Liver (tissue), 8 donors: ENCODE measurements at regions not wholly inside any gene's neighbourhood (a gene's known extent, or its start where the extent isn't known, plus 50 kb on each side); places are given as distances from the start of the nearest gene placed in this dataset.
A peak's percentile ranks its signal among the peaks of the same experiment; 100 is the strongest.

Experiments
- DNase-seq: peaks from one replicate; pipeline ENCODE4 v3.0.0-alpha.2; 2017; ENCODE audit warnings: low spot score
- H3K27ac ChIP-seq, 2 donors: one replicate each; pipeline ENCODE4 v1.7.0; 2013; ENCODE audit warnings: inconsistent platforms in 2 of 2, low read length in 2 of 2, control low read depth in 1 of 2, low read depth in 1 of 2, mild to moderate bottlenecking in 1 of 2
- H3K27me3 ChIP-seq, 4 donors: one replicate each; pipeline versions ENCODE4 v1.6.1 to v1.7.0; 2013; ENCODE audit warnings: low read length in 3 of 4, inconsistent platforms in 1 of 4, mild to moderate bottlenecking in 1 of 4, moderate library complexity in 1 of 4; ENCODE audit not compliant: control insufficient read depth in 4 of 4, insufficient read depth in 4 of 4
- H3K36me3 ChIP-seq, 4 donors: one replicate each; pipeline versions ENCODE4 v1.6.1 to v1.7.0; 2013; ENCODE audit warnings: low read length in 3 of 4, mild to moderate bottlenecking in 3 of 4, low read depth in 1 of 4, moderate library complexity in 1 of 4; ENCODE audit not compliant: control insufficient read depth in 4 of 4, insufficient read depth in 3 of 4
- H3K4me1 ChIP-seq, 4 donors: one replicate each; pipeline versions ENCODE4 v1.6.1 to v1.7.0; 2013; ENCODE audit warnings: low read length in 3 of 4, mild to moderate bottlenecking in 3 of 4, moderate library complexity in 1 of 4; ENCODE audit not compliant: control insufficient read depth in 4 of 4, insufficient read depth in 4 of 4
- H3K4me3 ChIP-seq, 3 donors: one replicate each; pipeline versions ENCODE4 v1.6.1 to v1.7.0; 2013; ENCODE audit warnings: low read length in 3 of 3, control low read depth in 1 of 3, low read depth in 1 of 3, mild to moderate bottlenecking in 1 of 3
- H3K9ac ChIP-seq, 2 donors: one replicate each; pipeline ENCODE4 v1.7.0; 2013; ENCODE audit warnings: low read length in 2 of 2, mild to moderate bottlenecking in 2 of 2, moderate library complexity in 2 of 2, control low read depth in 1 of 2, low read depth in 1 of 2
- H3K9me3 ChIP-seq, 4 donors: one replicate each; pipeline versions ENCODE4 v1.6.1 to v1.7.0; 2013; ENCODE audit warnings: low read length in 3 of 4; ENCODE audit not compliant: control insufficient read depth in 4 of 4
- EGR1 ChIP-seq, 2 donors: IDR thresholded peaks; 2 replicates each; pipeline ENCODE4 v1.6.1; 2016 to 2018; ENCODE audit warnings: antibody characterized with exemption in 2 of 2, low read depth in 2 of 2
- FOXA1 ChIP-seq: IDR thresholded peaks from 2 replicates; pipeline ENCODE4 v1.6.1; 2016; ENCODE audit warnings: antibody characterized with exemption
- FOXA2 ChIP-seq: IDR thresholded peaks from 2 replicates; pipeline ENCODE4 v1.6.1; 2016; ENCODE audit warnings: antibody characterized with exemption
- GABPA ChIP-seq, 2 donors: IDR thresholded peaks in 1 of 2; conservative IDR thresholded peaks in 1 of 2; 2 replicates each; pipeline ENCODE4 v1.6.1; 2016; ENCODE audit warnings: antibody characterized with exemption in 2 of 2, mild to moderate bottlenecking in 1 of 2, moderate library complexity in 1 of 2
- HNF4A ChIP-seq, 2 donors: conservative IDR thresholded peaks; 2 replicates each; pipeline ENCODE4 v1.6.1; 2016; ENCODE audit warnings: antibody characterized with exemption in 2 of 2, mild to moderate bottlenecking in 2 of 2
- HNF4G ChIP-seq: IDR thresholded peaks from 2 replicates; pipeline ENCODE4 v1.6.1; 2016; ENCODE audit warnings: antibody characterized with exemption
- JUND ChIP-seq, 2 donors: IDR thresholded peaks; 2 replicates each; pipeline ENCODE4 v1.6.1; 2016; ENCODE audit warnings: antibody characterized with exemption in 2 of 2
- NR2F2 ChIP-seq: IDR thresholded peaks from 2 replicates; pipeline ENCODE4 v1.6.1; 2016; ENCODE audit warnings: antibody characterized with exemption
- RAD21 ChIP-seq, 2 donors: IDR thresholded peaks; 2 replicates each; pipeline ENCODE4 v1.6.1; 2016; ENCODE audit warnings: antibody characterized with exemption in 2 of 2, mild to moderate bottlenecking in 2 of 2
- RXRA ChIP-seq, 2 donors: IDR thresholded peaks; 2 replicates each; pipeline ENCODE4 v1.6.1; 2017 to 2018; ENCODE audit warnings: antibody characterized with exemption in 2 of 2, mild to moderate bottlenecking in 1 of 2
- SP1 ChIP-seq: IDR thresholded peaks from 2 replicates; pipeline ENCODE4 v1.6.1; 2018; ENCODE audit warnings: antibody characterized with exemption, mild to moderate bottlenecking
- TAF1 ChIP-seq: conservative IDR thresholded peaks from 2 replicates; pipeline ENCODE4 v1.6.1; 2016; ENCODE audit warnings: antibody characterized with exemption, mild to moderate bottlenecking
- YY1 ChIP-seq: IDR thresholded peaks from 2 replicates; pipeline ENCODE4 v1.6.1; 2016; ENCODE audit warnings: antibody characterized with exemption, mild to moderate bottlenecking
- WGBS: extraction: QIAGEN DNeasy Blood & Tissue Kit; methylation state at CpG from one replicate; pipeline ENCODE4 v1.1.7; 2013; 5-methylcytosine and 5-hydroxymethylcytosine counted together
- TF ChIP-seq, protein P1 (sequence below): fragments of 150-350 bp; IDR thresholded peaks from 2 replicates; pipeline ENCODE4 v1.5.1; 2017; ENCODE audit warnings: improper control_type of control experiment, low read depth, low read length; ENCODE audit not compliant: missing input control
- TF ChIP-seq, protein P2 (sequence below): IDR thresholded peaks from 2 replicates; pipeline ENCODE4 v1.6.1; 2016; ENCODE audit warnings: antibody characterized with exemption
- TF ChIP-seq, protein P3 (sequence below): IDR thresholded peaks from 2 replicates; pipeline ENCODE4 v1.6.1; 2016; ENCODE audit warnings: antibody characterized with exemption
- TF ChIP-seq, protein P4 (sequence below): IDR thresholded peaks from 2 replicates; pipeline ENCODE4 v1.6.1; 2016; ENCODE audit warnings: antibody characterized with exemption, mild to moderate bottlenecking
- TF ChIP-seq, protein P5 (sequence below): IDR thresholded peaks from 2 replicates; pipeline ENCODE4 v1.6.1; 2016; ENCODE audit warnings: antibody characterized with exemption
- donor health status: healthy.
- donor health status: healthy.
- donor health status: healthy.
- donor health status: healthy.
- donor health status: healthy.

DNA sequence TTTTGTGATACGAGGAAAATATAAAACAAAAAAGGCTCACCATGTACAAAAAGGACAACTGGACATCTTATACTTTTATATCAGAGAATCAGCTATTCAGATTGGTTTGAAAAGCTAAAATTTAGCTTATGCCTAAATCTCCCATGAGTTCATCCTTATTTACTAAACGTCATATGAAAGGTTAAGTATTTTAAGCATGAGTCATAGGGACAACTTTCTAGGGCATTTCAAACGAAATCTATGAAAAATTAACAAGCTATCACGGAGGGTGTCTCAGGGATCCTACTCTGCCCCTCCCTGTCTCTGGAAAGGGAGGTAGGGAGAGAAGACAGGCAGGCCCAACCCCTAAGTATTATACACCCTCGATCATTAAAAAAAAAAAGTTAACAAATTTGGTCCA is 124.1 kb upstream of the LOC128125822 start:
- Histone ChIP-seq H3K9ac (peak overlapping the region in 1 of 2 donors; percentile 44), H3K4me1 (peaks cover 0 to 5% (median 2%) of the 10 kb centered on the region in 4 donors), H3K36me3 (no peaks in the 10 kb centered on the region), H3K4me3 (no peak overlapping the region), H3K9me3 (no peaks in the 10 kb centered on the region), H3K27ac (peak overlapping the region; percentile 59 to 66), H3K27me3 (no peaks in the 10 kb centered on the region)
- WGBS, result 36% methylated on average over 5 of the region's 5 CpGs
- peak; percentile 92 to 96 for TF ChIP-seq JUND (IDR thresholded peaks at IDR 0.05)
- TF ChIP-seq GABPA (IDR thresholded peaks at IDR 0.05 in 1 of 2, conservative IDR thresholded peaks at IDR 0.05 in 1 of 2), result no peak
- TF ChIP-seq HNF4G, result no peak
- no peak for TF ChIP-seq EGR1 (IDR thresholded peaks at IDR 0.05; ENCODE audit: low read depth in 2 of 2)
- TF ChIP-seq, protein P1, sequence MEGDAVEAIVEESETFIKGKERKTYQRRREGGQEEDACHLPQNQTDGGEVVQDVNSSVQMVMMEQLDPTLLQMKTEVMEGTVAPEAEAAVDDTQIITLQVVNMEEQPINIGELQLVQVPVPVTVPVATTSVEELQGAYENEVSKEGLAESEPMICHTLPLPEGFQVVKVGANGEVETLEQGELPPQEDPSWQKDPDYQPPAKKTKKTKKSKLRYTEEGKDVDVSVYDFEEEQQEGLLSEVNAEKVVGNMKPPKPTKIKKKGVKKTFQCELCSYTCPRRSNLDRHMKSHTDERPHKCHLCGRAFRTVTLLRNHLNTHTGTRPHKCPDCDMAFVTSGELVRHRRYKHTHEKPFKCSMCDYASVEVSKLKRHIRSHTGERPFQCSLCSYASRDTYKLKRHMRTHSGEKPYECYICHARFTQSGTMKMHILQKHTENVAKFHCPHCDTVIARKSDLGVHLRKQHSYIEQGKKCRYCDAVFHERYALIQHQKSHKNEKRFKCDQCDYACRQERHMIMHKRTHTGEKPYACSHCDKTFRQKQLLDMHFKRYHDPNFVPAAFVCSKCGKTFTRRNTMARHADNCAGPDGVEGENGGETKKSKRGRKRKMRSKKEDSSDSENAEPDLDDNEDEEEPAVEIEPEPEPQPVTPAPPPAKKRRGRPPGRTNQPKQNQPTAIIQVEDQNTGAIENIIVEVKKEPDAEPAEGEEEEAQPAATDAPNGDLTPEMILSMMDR, result no peak
- TF ChIP-seq FOXA2, result peak; percentile 70
- TF ChIP-seq, protein P2, sequence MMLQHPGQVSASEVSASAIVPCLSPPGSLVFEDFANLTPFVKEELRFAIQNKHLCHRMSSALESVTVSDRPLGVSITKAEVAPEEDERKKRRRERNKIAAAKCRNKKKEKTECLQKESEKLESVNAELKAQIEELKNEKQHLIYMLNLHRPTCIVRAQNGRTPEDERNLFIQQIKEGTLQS, result peak; percentile 37
- TF ChIP-seq YY1, result no peak
- TF ChIP-seq, protein P3, sequence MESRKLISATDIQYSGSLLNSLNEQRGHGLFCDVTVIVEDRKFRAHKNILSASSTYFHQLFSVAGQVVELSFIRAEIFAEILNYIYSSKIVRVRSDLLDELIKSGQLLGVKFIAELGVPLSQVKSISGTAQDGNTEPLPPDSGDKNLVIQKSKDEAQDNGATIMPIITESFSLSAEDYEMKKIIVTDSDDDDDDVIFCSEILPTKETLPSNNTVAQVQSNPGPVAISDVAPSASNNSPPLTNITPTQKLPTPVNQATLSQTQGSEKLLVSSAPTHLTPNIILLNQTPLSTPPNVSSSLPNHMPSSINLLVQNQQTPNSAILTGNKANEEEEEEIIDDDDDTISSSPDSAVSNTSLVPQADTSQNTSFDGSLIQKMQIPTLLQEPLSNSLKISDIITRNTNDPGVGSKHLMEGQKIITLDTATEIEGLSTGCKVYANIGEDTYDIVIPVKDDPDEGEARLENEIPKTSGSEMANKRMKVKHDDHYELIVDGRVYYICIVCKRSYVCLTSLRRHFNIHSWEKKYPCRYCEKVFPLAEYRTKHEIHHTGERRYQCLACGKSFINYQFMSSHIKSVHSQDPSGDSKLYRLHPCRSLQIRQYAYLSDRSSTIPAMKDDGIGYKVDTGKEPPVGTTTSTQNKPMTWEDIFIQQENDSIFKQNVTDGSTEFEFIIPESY, result no peak
- TF ChIP-seq, protein P4, sequence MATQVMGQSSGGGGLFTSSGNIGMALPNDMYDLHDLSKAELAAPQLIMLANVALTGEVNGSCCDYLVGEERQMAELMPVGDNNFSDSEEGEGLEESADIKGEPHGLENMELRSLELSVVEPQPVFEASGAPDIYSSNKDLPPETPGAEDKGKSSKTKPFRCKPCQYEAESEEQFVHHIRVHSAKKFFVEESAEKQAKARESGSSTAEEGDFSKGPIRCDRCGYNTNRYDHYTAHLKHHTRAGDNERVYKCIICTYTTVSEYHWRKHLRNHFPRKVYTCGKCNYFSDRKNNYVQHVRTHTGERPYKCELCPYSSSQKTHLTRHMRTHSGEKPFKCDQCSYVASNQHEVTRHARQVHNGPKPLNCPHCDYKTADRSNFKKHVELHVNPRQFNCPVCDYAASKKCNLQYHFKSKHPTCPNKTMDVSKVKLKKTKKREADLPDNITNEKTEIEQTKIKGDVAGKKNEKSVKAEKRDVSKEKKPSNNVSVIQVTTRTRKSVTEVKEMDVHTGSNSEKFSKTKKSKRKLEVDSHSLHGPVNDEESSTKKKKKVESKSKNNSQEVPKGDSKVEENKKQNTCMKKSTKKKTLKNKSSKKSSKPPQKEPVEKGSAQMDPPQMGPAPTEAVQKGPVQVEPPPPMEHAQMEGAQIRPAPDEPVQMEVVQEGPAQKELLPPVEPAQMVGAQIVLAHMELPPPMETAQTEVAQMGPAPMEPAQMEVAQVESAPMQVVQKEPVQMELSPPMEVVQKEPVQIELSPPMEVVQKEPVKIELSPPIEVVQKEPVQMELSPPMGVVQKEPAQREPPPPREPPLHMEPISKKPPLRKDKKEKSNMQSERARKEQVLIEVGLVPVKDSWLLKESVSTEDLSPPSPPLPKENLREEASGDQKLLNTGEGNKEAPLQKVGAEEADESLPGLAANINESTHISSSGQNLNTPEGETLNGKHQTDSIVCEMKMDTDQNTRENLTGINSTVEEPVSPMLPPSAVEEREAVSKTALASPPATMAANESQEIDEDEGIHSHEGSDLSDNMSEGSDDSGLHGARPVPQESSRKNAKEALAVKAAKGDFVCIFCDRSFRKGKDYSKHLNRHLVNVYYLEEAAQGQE, result no peak
- TF ChIP-seq RAD21 (IDR thresholded peaks at IDR 0.05), result no peak
- TF ChIP-seq HNF4A (conservative IDR thresholded peaks at IDR 0.05), result peak; percentile 19 to 36
- TF ChIP-seq FOXA1, result no peak
- TF ChIP-seq SP1, result peak; percentile 24
- no peak for TF ChIP-seq NR2F2
- peak in 1 of 2 donors; percentile 35 for TF ChIP-seq RXRA (IDR thresholded peaks at IDR 0.05)
- TF ChIP-seq, protein P5, sequence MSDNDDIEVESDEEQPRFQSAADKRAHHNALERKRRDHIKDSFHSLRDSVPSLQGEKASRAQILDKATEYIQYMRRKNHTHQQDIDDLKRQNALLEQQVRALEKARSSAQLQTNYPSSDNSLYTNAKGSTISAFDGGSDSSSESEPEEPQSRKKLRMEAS, result no peak
- TF ChIP-seq TAF1, result no peak
- no peak for DNase-seq
